Fibroblast of skin of left biceps (primary cell): ENCODE measurements at regions not wholly inside any gene's neighbourhood (a gene's known extent, or its start where the extent isn't known, plus 50 kb on each side); places are given as distances from the start of the nearest gene placed in this dataset.

ENCODE experiments used
- DNase-seq, 2 experiments: peaks; one replicate each; pipeline ENCODE4 v3.0.0-alpha.2; 2013; ENCODE audit warnings: low read depth in 2 of 2

DNA sequence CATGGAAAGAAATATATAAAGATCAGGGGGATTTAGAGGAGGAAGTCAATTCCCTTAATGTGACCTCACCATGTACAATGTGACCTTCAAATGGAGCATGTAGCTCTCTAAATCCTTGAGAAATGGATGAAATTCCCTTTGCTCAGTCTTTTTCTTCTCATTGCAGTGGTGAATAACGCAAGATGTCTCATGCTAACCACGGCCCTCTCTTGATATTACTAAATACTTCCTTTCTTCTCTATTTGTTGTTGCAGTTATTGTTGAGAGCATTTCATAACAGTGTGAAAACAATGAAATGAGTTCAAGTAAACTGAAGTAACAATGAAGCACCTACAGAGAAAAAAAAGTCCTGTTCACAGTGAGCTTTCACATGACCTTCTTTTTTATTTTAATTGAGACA lies 55.6 kb downstream of the ZNF281 start:
- DNase-seq: no peak

DNA sequence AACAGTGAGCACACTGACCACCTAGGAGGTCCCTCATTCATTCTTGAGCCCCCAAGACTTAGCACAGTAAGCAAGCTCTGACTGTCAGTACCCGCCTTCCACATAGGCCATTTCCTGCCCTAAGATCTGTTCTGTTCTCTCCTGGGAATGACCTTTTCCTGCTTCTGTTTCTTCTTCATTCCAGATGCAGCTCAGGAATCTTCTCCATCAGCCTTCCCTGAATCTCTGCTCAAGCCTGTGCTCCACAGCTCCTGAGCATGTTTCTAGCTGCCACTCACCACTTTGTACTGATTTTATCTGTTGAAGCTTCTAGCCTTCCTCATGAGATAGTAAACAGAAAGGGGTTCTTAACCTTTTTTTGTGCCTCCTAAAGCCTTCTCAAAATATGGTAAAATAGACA lies 56.6 kb downstream of the ZNF281 start:
- DNase-seq: no peak

DNA sequence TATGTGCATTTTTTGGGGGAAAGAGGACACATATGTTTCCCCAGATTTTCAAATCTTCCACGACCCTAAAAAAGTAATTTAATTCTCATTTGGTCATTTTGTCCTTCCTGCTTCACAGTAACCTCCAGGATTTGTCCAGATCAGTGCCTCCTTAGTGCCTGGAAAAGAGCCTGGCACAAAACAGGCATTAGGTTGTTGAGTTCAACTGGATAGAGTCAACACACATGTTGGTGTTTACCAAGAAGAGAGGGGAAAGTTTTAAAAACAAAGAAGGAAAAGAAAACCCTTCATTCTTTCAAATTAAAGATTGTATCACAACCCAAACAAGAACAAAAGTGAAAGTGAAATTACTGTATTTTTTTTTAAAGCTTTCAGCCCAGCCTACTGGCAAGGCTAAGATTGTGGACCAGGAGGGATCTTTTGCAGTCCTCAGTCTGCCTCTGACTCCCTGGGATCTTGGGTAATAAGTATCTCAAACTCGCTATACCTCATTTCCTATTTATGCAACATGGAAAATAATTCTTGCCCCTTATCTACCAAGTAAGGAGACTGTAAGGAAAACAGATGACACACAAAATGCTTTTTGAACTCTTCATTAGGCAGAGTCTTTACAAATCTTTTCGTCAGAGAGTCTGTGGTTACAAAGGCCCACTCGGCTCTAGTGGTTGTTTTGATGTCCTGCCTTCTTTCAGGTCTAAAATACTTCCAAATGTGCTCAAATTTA lies 57.8 kb downstream of the ZNF281 start:
- peak; percentile 98 to 99 for DNase-seq

DNA sequence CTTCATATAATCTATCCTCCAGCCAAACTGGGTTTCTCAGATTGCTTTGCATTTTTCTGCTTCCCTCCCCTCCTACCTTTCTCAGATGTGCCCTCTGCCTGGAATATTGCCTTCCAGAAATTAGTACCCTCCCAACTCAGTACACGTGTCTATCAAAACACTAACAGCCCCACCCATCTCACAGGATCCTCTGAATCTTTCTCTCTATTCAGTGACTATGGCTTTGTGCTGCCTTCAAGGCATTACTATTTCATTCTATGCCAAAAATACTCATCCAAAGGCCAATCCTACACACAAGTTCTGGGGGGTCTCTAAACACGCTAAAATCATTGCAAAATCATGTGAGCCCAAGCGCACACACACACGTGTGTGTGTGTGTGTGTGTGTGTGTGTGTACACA lies 58.4 kb downstream of the ZNF281 start:
- DNase-seq: no peak

DNA sequence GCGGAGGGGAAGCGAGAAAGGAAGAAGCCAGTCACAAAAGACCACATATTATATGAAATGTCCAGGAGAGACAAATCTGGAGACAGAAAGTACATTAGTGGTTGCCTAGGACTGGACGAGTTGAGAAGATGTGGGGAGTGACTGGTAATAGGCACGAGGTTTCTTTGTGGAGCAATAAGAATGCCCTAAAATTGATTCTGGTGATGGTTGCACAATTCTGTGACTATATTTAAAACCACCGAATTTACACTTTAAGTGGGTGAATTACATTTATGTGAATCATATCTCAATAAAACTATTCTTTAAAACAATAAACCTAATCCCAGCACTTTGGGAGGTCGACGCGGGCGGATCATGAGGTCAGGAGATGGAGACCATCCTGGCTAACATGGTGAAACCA lies 63.1 kb downstream of the ZNF281 start:
- DNase-seq: peak in 1 of 2 experiments; percentile 40

DNA sequence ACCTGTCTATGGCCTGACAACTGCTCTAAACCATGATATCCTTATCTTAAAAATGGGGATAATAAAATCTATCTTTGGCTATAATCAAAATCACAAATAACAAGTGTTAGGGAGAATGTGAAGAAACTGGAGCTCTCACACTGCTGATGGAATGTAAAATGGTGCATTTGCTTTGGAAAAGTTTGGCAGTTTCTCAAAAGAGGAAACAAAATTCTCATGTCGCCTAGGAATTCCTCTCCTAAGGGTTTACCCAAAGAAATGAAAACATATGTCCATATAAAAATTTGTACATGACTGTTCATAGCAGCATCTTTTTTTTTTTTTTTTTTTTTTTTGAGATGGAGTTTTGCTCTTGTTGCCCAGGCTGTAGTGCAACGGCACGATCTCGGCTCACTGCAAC lies 64.3 kb downstream of the ZNF281 start:
- DNase-seq: peak; percentile 79 to 80

DNA sequence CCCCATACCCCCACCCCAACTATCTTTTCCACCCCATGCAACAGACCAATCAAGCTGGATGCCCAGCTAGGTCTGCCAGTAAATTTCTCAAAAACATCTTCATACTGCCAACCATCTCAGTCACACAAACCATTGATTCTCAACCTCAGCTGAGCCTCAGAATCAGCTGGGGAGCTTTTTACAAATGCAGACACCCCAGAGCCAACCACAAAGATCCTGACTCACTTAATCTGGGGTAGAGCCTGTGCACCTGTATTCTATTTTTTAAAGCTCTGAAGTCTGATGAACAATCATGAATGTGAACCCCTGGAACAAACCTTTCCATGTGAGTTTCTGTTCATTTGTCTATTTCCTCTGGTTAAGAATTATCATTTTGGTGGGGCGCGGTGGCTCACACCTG lies 66.0 kb downstream of the ZNF281 start:
- no peak for DNase-seq

DNA sequence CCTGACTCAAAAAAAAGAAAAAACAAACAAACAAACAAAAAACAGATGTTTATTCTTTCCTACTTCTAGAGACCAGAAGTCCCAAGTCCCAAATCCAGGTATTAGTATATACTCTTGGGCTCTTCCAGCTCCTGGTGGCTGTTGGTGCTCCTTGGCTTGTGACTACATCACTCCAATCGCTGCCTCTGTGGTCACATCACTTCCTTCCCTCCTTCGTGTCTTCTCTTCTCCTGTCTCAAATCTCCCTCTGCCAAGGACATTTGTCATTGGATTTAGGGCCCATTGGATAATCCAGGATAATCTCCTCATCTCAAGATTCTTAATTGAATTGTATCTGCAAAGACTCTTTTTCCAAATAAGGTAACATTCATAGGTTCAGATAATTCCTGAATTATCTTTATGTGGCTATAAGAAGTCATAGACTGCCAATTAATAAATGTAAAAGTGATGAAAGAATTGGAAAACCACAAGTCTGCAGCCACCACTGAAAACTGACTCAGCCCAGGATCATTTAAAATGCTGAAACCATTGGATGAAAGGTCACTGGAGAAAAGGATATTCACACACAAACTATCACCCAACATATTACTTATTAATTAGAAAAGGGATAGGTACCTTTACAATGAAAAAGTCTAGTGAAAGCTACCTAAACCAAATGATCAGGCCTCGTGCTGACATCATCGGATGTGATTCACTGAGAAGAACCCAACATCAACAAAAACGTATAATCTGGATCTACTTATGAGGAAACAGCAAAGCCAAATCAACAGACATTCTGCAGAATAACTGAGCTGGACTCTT lies 67.1 kb downstream of the ZNF281 start:
- peak in 1 of 2 experiments; percentile 70 for DNase-seq

DNA sequence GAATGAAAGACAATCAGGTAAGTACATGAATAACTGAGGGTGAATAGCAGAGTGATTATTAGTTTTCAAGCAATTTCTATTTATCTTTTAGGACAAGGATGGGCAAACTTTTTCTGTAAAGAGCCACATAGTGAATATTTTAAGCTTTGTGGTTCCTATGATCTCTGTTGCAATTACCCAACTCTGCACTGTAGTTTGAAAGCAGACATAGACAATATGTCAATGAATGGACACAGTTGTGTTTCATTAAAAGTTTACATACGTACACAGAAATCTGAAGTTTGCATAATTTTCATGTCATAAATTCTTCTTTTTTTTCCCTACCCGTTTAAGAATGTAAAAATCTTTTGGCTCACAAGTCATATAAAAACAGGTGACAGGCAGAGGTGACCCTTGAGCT lies 71.4 kb downstream of the ZNF281 start:
- peak in 1 of 2 experiments; percentile 41 for DNase-seq

DNA sequence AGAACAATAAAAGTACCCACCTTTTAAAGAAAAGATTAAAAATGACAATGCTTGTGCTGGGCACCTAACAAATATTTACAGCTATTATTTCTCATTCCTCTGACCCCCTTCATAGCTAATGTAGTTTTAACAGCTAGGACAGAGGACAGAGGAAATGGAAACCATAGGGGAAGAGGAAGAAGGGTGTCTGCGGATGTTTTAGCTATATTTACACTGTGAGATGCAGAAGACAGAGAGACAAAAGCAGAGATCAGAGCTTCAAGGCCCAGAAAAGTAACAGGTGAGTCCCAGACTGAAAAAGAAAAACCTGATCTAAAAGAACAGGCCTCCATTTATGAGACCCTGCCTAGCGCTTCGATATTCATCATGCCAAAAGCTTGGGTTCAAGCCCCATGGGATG lies 72.0 kb downstream of the ZNF281 start:
- DNase-seq: no peak

DNA sequence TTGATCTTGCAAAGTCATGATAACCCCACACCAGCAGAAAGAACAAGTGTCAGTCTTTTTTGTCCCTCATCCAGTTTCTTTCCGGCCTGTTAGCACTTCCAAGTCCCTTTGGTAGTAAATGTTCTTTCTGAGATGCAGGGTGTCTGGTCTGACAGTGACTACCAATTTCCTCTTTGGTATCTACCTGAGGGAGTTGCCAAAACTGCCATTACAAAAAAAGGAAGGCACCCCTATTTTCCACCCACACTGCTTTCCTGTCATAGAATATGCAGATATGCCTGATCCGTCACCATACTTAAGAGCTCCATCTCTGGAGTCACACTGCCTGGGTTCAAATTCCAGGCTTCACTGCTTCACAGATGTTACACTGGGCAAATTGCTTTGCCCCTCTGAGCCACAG lies 72.4 kb downstream of the ZNF281 start:
- no peak for DNase-seq

DNA sequence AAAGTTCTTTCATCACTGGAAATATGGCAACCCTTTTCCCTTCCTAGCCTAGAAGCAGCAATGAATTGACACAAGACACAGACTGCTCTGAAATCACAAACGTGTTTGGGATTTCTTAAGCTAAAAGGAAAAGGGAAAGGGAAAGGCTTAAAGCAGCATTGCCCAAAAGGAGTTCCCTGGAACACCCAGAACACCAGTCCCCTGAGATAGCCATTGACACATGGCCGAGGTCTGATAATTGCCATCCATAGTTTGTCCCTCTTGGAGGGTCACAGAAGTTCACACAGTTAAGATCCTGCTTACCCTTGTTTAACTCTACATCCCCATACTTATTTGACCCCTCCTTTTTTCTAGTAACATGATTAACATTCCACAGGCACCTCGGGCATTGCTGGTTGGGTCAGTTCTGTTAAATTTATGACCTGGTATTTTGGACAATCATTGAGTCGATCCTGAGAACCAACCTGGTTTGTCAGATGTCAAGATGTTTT lies 72.9 kb downstream of the ZNF281 start:
- no peak for DNase-seq

DNA sequence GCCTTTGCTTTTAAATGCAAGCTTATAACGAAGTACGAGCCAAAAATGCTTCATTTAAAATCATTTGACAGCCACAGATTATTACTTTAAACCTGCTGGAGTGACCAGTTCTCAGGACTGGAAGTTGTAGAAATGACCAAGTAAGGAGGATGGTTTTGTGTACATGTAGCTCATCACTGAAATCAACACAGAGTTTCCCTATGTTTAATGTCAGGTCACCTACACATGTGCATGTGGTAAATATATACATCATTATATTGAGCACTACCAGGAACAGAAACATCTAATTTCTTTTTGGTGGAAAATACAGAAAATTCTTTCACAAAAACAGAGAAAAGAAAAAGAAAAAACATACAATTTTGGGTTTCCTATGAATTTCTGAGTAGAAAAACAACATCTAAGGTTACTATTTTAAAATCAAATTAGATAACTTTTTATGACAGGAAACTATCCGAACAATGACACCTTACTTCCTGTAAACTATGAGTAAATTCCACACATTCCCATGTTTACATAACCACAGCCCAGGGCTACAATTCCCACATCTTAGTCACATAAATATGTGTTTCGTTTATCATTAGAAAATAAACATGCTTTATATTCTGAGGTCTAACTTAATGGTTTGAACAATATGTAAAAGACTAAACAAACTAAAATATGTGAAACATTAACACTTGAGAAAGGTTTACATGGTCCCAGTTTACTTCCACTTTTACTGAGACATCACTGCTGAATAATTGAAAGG lies 73.6 kb downstream of the ZNF281 start:
- peak in 1 of 2 experiments; percentile 56 for DNase-seq

DNA sequence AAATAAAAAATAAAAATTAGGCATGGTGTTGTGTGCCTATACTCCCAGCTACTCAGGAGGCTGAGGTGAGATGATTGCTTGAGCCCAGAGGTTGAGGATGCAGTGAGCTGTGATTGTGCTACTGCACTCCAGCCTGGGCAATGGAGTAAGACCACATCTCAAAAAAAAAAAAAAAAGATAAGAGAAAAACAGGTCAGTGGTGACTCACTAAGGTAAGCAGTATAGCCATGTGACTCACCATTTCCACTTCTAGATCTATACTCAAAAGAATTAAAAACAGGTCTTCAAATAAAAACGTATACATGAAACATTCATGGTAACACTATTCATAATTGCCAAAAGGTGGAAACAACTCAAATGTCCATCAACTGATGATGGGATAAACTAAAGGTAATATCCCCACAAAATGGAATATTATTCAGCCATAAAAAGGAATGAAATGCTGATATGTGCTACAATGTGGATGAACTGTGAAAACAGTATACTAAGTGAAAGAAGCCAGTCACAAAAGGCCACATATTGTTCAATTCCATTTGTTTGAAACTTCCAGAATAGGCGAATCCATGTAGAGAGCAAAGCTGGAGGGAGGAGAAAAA lies 75.1 kb downstream of the ZNF281 start:
- no peak for DNase-seq

DNA sequence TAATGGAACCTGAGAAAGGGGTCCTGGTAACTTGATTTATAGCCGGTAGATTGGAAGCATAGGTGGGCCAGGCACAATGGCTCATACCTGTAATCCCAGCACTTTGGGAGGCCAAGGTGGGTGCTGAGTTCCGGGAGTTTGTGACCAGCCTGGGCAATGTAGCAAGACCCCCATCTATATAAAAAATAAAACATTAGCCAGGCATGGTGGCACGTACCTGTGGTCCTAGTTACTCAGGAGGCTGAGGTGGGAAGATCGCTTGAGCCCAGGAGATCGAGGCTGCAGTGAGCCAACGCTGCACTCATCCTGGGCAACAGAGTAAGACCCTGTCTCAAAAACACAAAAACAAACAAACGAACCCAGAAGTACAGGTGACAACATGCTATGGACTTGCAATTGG lies 76.5 kb downstream of the ZNF281 start:
- no peak for DNase-seq

DNA sequence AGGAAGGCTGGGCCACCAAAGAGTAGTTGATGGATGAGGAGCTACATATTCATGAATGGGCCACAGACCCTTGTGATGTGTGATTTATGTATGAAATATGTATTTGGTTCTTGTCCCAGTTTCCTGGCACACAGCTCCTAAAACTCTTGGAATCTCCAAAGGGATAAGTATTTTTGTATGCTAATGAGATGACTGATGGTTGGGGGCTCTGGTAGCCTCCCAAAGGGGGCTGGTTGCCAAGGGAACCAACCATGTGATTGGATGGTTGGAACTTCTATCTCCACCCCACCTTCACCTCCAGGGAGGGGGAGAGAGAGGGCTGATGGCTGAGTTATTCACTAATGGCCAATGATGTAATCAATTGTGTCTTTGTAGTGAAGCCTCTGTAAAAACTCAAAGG lies 77.1 kb downstream of the ZNF281 start:
- peak; percentile 89 to 93 for DNase-seq

DNA sequence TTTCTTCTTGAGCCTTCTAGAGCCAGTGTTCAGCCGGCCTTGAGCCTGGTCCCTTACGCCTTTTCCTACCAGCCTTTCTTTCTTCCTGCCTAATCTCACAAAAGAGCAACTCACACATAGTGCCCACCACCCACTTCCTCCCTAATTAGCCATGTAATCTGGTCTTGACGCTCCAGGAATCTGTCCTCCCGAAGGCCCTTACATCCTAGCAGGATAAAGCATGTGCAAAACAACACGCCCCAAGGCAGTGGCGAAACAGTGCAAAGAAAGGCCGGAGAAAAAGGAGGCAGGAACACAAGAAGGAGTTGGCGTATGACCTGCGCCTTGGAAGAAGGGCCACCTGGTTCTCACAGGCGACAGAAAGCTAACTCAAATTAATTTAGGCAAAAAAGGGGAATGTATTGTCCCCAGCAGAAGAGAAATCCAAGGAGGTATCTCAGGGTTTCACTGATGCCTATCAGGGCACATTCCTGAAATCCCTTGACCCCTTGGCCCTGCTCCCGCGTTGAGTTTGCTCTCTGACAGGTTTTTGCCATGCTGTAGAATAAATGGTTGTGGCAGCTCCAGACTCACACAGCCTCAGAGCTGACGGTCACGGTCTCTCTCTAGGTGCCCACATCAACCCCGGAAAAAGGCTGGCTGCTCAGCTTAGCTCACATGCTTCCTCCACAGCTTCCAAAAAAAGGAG lies 79.0 kb downstream of the ZNF281 start:
- no peak for DNase-seq

DNA sequence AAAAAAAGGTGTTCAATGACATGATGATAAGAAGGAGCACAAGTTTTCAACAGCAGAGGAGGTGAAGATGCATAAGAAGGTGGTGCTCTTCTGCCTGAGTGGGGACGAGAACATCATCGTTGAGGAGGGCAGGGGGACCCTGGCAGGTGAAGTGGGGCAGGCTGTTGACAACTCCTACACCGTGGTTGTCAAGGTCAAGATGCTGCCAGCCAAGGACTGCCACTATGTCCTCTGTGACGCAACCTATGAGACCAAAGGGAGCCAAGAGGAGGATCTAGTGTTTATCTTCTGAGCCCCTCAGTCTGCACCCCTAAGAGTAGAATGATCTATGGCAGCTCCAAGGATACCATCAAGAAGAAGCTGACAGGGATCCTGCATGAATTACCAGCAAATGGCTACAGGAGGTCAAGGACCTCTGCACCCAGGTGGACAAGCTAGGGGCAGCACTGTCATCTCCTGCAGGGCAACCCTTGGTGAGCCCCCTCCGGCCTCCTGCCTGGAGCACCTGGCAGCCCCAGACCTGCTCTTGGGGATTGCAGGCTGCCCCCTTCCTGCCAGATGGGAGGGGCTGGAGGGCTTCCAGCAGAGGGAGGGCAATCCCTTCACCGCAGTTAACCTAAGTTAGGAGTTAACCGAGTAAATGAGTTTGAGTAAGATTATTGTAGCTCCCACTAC lies 80.5 kb downstream of the ZNF281 start:
- DNase-seq: no peak

DNA sequence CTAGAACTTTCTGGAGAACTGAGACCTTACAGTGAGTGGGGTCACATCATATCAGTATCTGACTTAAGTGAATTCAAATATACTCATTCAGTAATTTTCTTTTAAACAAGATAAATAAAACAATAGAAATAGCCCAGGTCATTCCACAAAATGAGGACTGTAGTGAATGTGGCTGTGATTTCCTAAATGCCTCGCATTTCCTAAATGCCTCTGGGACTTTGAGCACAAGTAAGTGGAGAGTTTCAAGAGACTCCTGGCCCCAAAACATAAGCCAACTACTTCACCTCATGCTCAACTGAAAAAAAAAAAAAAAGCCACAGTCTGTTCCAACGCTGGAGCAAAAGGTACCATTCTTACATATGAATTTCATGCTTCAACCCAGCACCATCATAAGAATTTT lies 81.5 kb downstream of the ZNF281 start:
- DNase-seq: no peak

DNA sequence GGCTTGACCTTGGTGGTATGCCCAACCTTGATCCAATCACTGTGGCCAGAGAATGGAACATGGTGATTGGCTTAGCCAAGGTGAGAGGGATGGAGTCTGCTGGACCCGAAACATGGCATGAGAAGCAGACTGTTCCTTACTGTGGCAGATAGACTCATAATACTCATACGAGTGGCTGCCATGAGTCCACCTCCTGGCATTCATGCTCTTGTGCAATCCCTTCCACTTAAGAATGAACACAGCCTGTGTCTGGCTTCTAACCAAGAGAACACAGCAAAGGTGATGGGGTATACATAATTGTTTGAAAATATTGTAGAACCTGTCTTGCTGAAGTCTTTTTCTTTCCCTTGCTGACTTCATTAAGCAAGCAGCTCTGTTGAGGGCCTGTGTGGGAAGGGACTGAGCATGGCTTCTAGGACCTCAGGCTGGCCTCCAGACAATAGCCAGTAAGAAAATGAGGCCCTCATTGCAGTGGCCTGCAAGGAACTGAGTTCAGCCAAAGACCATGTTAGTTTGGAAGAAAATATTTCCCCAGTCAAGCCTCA lies 85.9 kb downstream of the ZNF281 start:
- no peak for DNase-seq

DNA sequence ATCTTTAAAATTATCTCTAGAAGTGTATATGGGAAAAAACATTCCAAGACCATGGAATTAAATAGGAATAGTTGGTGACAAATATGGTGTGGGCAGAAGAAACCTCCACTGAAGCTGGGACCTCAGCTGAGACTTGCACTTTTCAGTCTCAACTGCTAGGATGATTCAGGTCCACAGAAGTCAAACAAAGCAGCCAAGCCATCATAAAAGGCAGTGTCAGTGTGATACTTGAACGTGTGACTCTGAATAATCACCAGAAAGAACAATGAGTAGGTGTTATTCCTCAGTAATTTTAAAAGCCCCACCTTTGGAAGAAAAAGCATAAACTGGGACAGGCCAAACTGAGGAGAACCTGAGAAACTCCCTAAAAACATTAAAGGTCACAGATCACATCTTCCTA lies 90.7 kb downstream of the ZNF281 start:
- no peak for DNase-seq
